IMR-90 (cell line): ENCODE measurements at regions not wholly inside any gene's neighbourhood (a gene's known extent, or its start where the extent isn't known, plus 50 kb on each side); places are given as distances from the start of the nearest gene placed in this dataset.

ENCODE experiments used
- FOS ChIP-seq: fragments of 150-350 bp; IDR thresholded peaks from 2 replicates; pipeline ENCODE4 v1.6.1; 2016; ENCODE audit warnings: low read depth, low read length
- MAFK ChIP-seq: IDR thresholded peaks from 2 replicates; pipeline ENCODE4 v1.6.1; 2012; ENCODE audit warnings: low read depth, low read length, improper control_type of control experiment
- POLR2A ChIP-seq: IDR thresholded peaks from 2 replicates; pipeline ENCODE4 v1.6.1; 2012; ENCODE audit warnings: mild to moderate bottlenecking, low read depth, low read length
- RFX5 ChIP-seq: IDR thresholded peaks from 2 replicates; pipeline ENCODE4 v1.8.0; 2012; ENCODE audit warnings: low read depth, mild to moderate bottlenecking, low read length, moderate library complexity
- USF2 ChIP-seq: fragments of 150-350 bp; IDR thresholded peaks from 2 replicates; pipeline ENCODE4 v1.6.1; 2017; ENCODE audit warnings: mild to moderate bottlenecking, antibody characterized with exemption, low read length, low read depth
- TF ChIP-seq, protein P1 (sequence below): conservative IDR thresholded peaks from 2 replicates; pipeline ENCODE4 v1.5.1; 2012; ENCODE audit warnings: mild to moderate bottlenecking, low read depth, low read length, improper control_type of control experiment

DNA sequence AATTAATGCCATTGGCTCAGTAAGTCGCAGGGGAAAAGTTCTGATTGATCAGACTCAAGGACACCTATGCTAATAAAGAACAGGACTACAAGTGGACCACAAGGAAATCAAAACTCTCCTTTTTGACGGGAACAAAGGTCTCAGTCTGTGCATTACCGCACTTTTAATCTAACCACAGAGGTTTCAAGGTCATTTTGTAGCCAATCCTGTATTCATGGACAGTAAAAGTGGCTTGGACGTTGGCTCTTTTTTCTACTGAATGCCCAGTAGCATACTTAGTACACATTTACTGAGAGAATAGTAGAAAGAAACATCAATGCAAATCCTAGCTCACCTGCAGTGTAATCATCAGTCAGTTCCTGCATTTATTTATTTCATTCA, 471.9 kb downstream of the PID1 start:
- TF ChIP-seq USF2 (no peak), POLR2A (no peak), FOS (no peak), RFX5 (no peak), MAFK (no peak)
- TF ChIP-seq, protein P1, sequence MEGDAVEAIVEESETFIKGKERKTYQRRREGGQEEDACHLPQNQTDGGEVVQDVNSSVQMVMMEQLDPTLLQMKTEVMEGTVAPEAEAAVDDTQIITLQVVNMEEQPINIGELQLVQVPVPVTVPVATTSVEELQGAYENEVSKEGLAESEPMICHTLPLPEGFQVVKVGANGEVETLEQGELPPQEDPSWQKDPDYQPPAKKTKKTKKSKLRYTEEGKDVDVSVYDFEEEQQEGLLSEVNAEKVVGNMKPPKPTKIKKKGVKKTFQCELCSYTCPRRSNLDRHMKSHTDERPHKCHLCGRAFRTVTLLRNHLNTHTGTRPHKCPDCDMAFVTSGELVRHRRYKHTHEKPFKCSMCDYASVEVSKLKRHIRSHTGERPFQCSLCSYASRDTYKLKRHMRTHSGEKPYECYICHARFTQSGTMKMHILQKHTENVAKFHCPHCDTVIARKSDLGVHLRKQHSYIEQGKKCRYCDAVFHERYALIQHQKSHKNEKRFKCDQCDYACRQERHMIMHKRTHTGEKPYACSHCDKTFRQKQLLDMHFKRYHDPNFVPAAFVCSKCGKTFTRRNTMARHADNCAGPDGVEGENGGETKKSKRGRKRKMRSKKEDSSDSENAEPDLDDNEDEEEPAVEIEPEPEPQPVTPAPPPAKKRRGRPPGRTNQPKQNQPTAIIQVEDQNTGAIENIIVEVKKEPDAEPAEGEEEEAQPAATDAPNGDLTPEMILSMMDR: no peak
